Fibroblast of villous mesenchyme (primary cell): ENCODE measurements at regions not wholly inside any gene's neighbourhood (a gene's known extent, or its start where the extent isn't known, plus 50 kb on each side); places are given as distances from the start of the nearest gene placed in this dataset.

Source experiments
- DNase-seq: peaks from one replicate; pipeline ENCODE4 v3.0.0-alpha.2; 2010; ENCODE audit warnings: low read depth
- H3K4me3 ChIP-seq: 2 replicates; pipeline ENCODE4 v1.5.1; 2011; ENCODE audit warnings: low read depth, mild to moderate bottlenecking, low read length
- CTCF ChIP-seq: IDR thresholded peaks from 2 replicates; pipeline ENCODE4 v1.5.1; 2012; ENCODE audit warnings: low read depth, mild to moderate bottlenecking, low read length; ENCODE audit not compliant: insufficient read depth

GRCh38 chr4:26261405-26261804, 59.4 kb upstream of the RBPJ start:
- no peak overlapping the region for H3K4me3 ChIP-seq
- DNase-seq = no peak
- TF ChIP-seq CTCF = no peak

GRCh38 chr4:26263165-26263564, 57.6 kb upstream of the RBPJ start:
- H3K4me3 ChIP-seq = no peak overlapping the region
- DNase-seq = no peak
- TF ChIP-seq CTCF = no peak

GRCh38 chr4:26264109-26264508, 56.7 kb upstream of the RBPJ start:
- TF ChIP-seq CTCF = no peak
- H3K4me3 ChIP-seq = no peak overlapping the region
- DNase-seq = no peak

- DNase-seq = no peak
- no peak overlapping the region for H3K4me3 ChIP-seq
- TF ChIP-seq CTCF = no peak
Observed at GRCh38 chr4:26267087-26267486, 53.7 kb upstream of the RBPJ start.

GRCh38 chr4:26268246-26268645, 52.6 kb upstream of the RBPJ start:
- TF ChIP-seq CTCF = no peak
- H3K4me3 ChIP-seq = no peak overlapping the region
- DNase-seq = no peak

- H3K4me3 ChIP-seq = no peak overlapping the region
- TF ChIP-seq CTCF = no peak
Observed at GRCh38 chr4:26269038-26269437, 51.8 kb upstream of the RBPJ start.

More at GRCh38 chr4:26269038-26269437, 51.8 kb upstream of the RBPJ start:
- no peak for DNase-seq
